ENCODE measurements at regions not wholly inside any gene's neighbourhood (a gene's known extent, or its start where the extent isn't known, plus 50 kb on each side); places are given as distances from the start of the nearest gene placed in this dataset.
"Not testable (repeated sequence)": the region's sequence is repeated elsewhere in the genome, so short reads cannot be mapped to it uniquely, and the experiment has no call there.

- no peak for DNase-seq
Observed at GRCh38 chr4:120290553-120290952, 223.9 kb upstream of the MAD2L1 start.

- no peak for DNase-seq
Observed at GRCh38 chr4:120286813-120287212, 220.2 kb upstream of the MAD2L1 start.

- no peak for DNase-seq
Observed at GRCh38 chr4:120281581-120281980, 214.9 kb upstream of the MAD2L1 start.

- DNase-seq, result no peak
Observed at GRCh38 chr4:120277391-120277790, 210.7 kb upstream of the MAD2L1 start.

- no peak for DNase-seq
Observed at GRCh38 chr4:120266602-120267001, 200.0 kb upstream of the MAD2L1 start.

GRCh38 chr4:120263618-120264017, 197.0 kb upstream of the MAD2L1 start:
- no peak for DNase-seq

- DNase-seq, result no peak
Observed at GRCh38 chr4:120261117-120261516, 194.5 kb upstream of the MAD2L1 start.

- DNase-seq, result not testable (repeated sequence)
Observed at GRCh38 chr4:120256112-120256775, 189.6 kb upstream of the MAD2L1 start.

GRCh38 chr4:120238277-120238973, 171.8 kb upstream of the MAD2L1 start:
- no peak for DNase-seq

GRCh38 chr4:120236873-120237272, 170.2 kb upstream of the MAD2L1 start:
- no peak for DNase-seq

- no peak for DNase-seq
Observed at GRCh38 chr4:120232050-120232449, 165.4 kb upstream of the MAD2L1 start.

GRCh38 chr4:120228086-120228485, 161.4 kb upstream of the MAD2L1 start:
- DNase-seq, result no peak

GRCh38 chr4:120227554-120227953, 160.9 kb upstream of the MAD2L1 start:
- DNase-seq, result no peak

GRCh38 chr4:120225527-120225926, 158.9 kb upstream of the MAD2L1 start:
- no peak for DNase-seq

- no peak for DNase-seq
Observed at GRCh38 chr4:120218981-120219380, 152.3 kb upstream of the MAD2L1 start.

GRCh38 chr4:120215350-120215749, 148.7 kb upstream of the MAD2L1 start:
- no peak for DNase-seq

GRCh38 chr4:120211408-120212015, 144.9 kb upstream of the MAD2L1 start:
- DNase-seq, result no peak

GRCh38 chr4:120209706-120210105, 143.1 kb upstream of the MAD2L1 start:
- DNase-seq, result no peak

GRCh38 chr4:120207021-120207420, 140.4 kb upstream of the MAD2L1 start:
- DNase-seq, result no peak

GRCh38 chr4:120202222-120202621, 135.6 kb upstream of the MAD2L1 start:
- DNase-seq, result no peak

GRCh38 chr4:120200573-120201110, 134.0 kb upstream of the MAD2L1 start:
- not testable (repeated sequence) for DNase-seq

GRCh38 chr4:120198411-120198810, 131.8 kb upstream of the MAD2L1 start:
- DNase-seq, result no peak

GRCh38 chr4:120177603-120178002, 111.0 kb upstream of the MAD2L1 start:
- no peak for DNase-seq

- no peak for DNase-seq
Observed at GRCh38 chr4:120175272-120175671, 108.6 kb upstream of the MAD2L1 start.

All from stimulated activated CD4-positive, alpha-beta T cell treated with anti-CD3 and anti-CD28 coated beads, Interleukin-2, amount 100 ng/mL, for 24 hours (primary cell).